RWPE1 (cell line): ENCODE measurements at regions not wholly inside any gene's neighbourhood (a gene's known extent, or its start where the extent isn't known, plus 50 kb on each side); places are given as distances from the start of the nearest gene placed in this dataset.

ENCODE experiments used
- CTCF ChIA-PET: fragments of 350-600 bp; sonication (Branson Sonifier 250); formaldehyde crosslinking; extraction: SDS; loops from one replicate; lab custom pipeline; 2021; lab: Yijun Ruan, JAX
- POLR2A ChIA-PET: fragments of 400-600 bp; formaldehyde crosslinking; extraction: SDS; loops from one replicate; lab custom pipeline; 2020; ENCODE audit warnings: antibody characterized with exemption; ENCODE audit not compliant: low non-redundant PET; lab: Yijun Ruan, JAX
- DNase-seq: peaks from one replicate; pipeline ENCODE4 v3.0.0; 2012; ENCODE audit warnings: low spot score
- H3K27ac ChIP-seq: fragments of 450-650 bp; 2 replicates; pipeline ENCODE4 v1.5.1; 2017
- TF ChIP-seq, protein P1 (sequence below): fragments of 450-650 bp; conservative IDR thresholded peaks from 2 replicates; pipeline ENCODE4 v1.5.1; 2017; ENCODE audit warnings: low read depth, mild to moderate bottlenecking

DNA sequence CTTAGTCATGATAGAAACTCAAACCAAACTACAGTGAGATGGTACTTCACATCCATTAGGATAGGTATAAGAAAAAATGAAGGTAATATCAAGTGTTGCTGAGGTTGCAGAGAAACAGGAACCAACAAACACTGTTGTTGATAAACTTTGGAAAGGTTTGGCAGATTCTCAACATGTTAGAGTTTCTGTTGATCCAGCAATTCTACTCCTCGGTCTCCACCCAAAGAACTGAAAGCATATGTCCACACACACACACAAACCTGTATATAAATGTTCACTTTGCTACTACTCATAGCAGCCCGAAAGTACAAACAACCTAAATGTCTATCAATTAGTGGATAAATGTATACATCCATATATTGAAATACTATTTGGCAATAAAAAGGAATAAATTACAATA lies 128.3 kb upstream of the CARMIL1 start:
- POLR2A ChIA-PET = no interaction called here
- no peak for DNase-seq
- TF ChIP-seq, protein P1, sequence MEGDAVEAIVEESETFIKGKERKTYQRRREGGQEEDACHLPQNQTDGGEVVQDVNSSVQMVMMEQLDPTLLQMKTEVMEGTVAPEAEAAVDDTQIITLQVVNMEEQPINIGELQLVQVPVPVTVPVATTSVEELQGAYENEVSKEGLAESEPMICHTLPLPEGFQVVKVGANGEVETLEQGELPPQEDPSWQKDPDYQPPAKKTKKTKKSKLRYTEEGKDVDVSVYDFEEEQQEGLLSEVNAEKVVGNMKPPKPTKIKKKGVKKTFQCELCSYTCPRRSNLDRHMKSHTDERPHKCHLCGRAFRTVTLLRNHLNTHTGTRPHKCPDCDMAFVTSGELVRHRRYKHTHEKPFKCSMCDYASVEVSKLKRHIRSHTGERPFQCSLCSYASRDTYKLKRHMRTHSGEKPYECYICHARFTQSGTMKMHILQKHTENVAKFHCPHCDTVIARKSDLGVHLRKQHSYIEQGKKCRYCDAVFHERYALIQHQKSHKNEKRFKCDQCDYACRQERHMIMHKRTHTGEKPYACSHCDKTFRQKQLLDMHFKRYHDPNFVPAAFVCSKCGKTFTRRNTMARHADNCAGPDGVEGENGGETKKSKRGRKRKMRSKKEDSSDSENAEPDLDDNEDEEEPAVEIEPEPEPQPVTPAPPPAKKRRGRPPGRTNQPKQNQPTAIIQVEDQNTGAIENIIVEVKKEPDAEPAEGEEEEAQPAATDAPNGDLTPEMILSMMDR = no peak
- CTCF ChIA-PET = no interaction called here
- H3K27ac ChIP-seq = no peak overlapping the region

DNA sequence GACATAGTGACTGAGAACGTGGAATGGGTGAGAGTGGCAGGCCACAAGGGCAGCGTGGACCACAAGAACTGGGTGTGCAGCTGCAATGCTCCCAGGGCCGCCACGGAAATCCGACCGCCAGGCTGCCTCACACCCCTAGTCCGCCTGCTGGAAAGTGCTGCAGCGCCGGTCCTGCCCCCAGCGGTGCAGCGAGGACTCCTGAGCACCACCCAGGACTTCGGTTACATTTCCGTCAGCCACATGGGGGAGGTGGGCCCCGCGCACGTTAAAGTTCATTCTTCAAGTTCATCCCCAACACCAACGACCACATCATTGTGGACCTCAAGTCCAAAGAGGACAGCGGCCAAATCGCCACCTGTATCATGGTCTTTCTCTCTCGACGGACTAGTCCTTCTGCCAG lies 126.1 kb upstream of the CARMIL1 start:
- CTCF ChIA-PET = no interaction called here
- H3K27ac ChIP-seq = no peak overlapping the region
- no peak for DNase-seq
- POLR2A ChIA-PET = no interaction called here
- TF ChIP-seq, protein P1 = no peak

DNA sequence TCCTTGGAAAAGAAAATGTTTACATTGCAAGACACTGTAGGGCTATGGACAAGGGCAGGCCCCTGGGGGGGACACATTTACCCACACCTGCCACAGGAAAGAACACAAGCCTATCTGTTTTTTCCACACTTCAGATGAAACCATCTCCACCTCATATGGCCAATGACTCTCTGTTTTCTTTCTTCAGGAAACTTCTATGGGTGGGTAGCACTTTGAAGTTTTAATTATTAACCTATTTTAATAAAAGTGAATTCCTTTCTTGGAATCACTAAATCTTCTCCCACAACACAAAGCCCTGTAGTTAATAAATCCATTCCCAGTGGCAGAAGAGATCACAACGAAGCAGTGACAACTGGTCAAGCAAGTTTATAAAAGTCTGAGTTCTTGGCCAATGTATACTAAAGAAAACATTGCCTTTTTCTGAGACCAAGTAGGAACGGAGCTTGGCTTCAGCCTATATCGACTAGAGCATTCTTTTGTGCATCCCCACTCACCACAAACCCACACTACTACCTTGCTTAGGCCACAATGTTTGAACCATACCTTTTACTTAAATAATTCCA lies 125.1 kb upstream of the CARMIL1 start:
- TF ChIP-seq, protein P1 = no peak
- POLR2A ChIA-PET = no interaction called here
- no peak overlapping the region for H3K27ac ChIP-seq
- CTCF ChIA-PET = no interaction called here
- DNase-seq = no peak

DNA sequence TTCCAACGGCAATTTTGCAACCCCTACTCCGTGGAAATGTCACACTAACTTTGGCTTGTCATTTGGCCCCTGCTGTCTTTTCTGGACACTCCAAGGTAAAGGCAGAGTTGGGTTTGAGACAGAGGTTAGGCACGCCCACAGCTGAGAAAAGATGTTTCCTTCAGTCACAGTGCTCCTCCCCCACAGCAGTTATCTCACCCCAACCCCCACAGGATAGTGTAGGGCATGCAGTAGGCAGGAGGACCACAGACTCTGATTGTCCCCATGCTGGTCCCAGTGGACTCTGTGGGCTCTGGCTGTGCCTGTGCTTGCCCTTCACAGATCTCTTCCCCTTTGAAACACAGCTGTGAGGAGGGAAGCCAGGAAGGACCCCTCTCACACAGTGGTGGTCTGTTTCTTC lies 124.0 kb upstream of the CARMIL1 start:
- DNase-seq = no peak
- TF ChIP-seq, protein P1 = no peak
- no peak overlapping the region for H3K27ac ChIP-seq
- ChIA-PET CTCF (no interaction called here), POLR2A (no interaction called here)

DNA sequence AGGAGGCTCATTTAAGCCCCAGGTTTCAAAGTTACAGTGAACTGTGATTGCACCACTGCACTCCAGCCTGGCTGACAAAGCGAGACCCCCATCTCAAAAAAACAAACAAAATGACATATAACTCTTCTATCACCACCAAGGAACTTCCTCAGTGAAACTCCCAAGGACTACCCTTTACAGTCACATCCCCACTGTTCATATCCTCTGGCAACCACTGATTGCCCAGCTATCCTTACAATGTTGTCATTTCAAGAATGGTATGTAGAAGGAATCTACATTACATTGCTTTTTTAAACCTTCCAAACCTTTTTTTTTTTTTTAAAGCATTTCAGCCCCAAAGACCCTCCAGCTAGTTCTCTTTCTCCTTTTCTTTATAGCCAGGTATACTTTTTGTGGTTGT lies 123.1 kb upstream of the CARMIL1 start:
- TF ChIP-seq, protein P1 = no peak
- ChIA-PET POLR2A (no interaction called here), CTCF (no interaction called here)

DNA sequence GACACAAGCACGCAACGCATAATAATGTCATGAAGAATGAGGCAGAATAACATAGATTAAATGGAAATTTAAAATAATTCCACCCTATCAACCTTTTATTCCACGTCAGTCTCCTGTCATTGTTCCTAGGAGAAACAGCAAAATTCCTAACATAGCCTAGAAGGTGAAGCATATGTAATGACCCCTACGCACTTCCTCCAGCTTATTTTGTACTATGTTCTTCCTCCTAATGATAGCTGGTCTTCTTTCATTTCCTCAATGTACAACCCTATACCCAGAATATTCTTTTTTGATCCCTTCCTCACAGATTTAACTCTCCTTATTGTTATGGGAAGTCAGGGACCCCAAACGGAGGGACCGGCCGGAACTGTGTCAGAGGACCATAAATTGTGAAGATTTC lies 122.0 kb upstream of the CARMIL1 start:
- TF ChIP-seq, protein P1 = no peak
- ChIA-PET POLR2A (no interaction called here), CTCF (no interaction called here)
- H3K27ac ChIP-seq = no peak overlapping the region
- no peak for DNase-seq

More for the DNA sequence above, 123.1 kb upstream of the CARMIL1 start:
- no peak overlapping the region for H3K27ac ChIP-seq
- no peak for DNase-seq
